Panc1 (cell line): ENCODE measurements at regions not wholly inside any gene's neighbourhood (a gene's known extent, or its start where the extent isn't known, plus 50 kb on each side); places are given as distances from the start of the nearest gene placed in this dataset.

ENCODE experiments used
- ATAC-seq: fragments of 200-7000 bp; cut with Tn5 transposase; 2 replicates; pipeline ENCODE4 v1.9.1; 2020; ENCODE audit warnings: mild to moderate bottlenecking, moderate library complexity
- BruUV-seq: library from RNA; stranded (reverse); fragments of 400-500 nt; replicated peaks from 2 replicates; lab custom pipeline; 2021; lab: Mats Ljungman, UMichigan
- CTCF ChIA-PET: fragments of 300-600 bp; sonication (Branson Sonifier 250); formaldehyde crosslinking; loops from one replicate; lab custom pipeline; 2022; ENCODE audit warnings: antibody characterized with exemption; lab: Charles Lee
- POLR2A ChIA-PET: fragments of 300-600 bp; sonication (Branson Sonifier 250); formaldehyde crosslinking; loops from one replicate; lab custom pipeline; 2022; ENCODE audit warnings: antibody characterized with exemption; lab: Charles Lee
- DNase-seq: peaks from one replicate; pipeline ENCODE4 v3.0.0-alpha.2; 2010; ENCODE audit warnings: low read depth, low spot score
- H3K27ac ChIP-seq: 2 replicates; pipeline ENCODE4 v1.5.1; 2011; ENCODE audit warnings: mild to moderate bottlenecking, low read length, inconsistent platforms
- H3K27me3 ChIP-seq: fragments of 200-500 bp; sonication (Bioruptor generic); 2 replicates; pipeline ENCODE4 v1.6.0; 2014; ENCODE audit warnings: low read length, inconsistent platforms; ENCODE audit not compliant: control insufficient read depth, insufficient read depth
- H3K36me3 ChIP-seq: fragments of 200-500 bp; sonication (Bioruptor generic); 2 replicates; pipeline ENCODE4 v1.5.1; 2014; ENCODE audit warnings: inconsistent platforms, mild to moderate bottlenecking, low read length, moderate library complexity; ENCODE audit not compliant: control insufficient read depth, insufficient read depth
- H3K4me1 ChIP-seq: 2 replicates; pipeline ENCODE4 v1.5.1; 2011; ENCODE audit warnings: inconsistent platforms, mild to moderate bottlenecking, low read length, moderate library complexity; ENCODE audit not compliant: control insufficient read depth, insufficient read depth
- H3K4me3 ChIP-seq, 2 experiments: 2 replicates each; pipeline ENCODE4 v1.5.1; 2011 to 2012; ENCODE audit warnings: low read depth in 2 of 2, low read length in 2 of 2, mild to moderate bottlenecking in 2 of 2, inconsistent platforms in 1 of 2, moderate library complexity in 1 of 2
- H3K9me3 ChIP-seq: fragments of 200-500 bp; sonication (Bioruptor generic); 2 replicates; pipeline ENCODE4 v1.5.1; 2014; ENCODE audit warnings: low read depth, mild to moderate bottlenecking, inconsistent platforms, low read length, moderate library complexity; ENCODE audit not compliant: control insufficient read depth, insufficient read depth
- CTCF ChIP-seq: fragments of 450-650 bp; IDR thresholded peaks from 2 replicates; pipeline ENCODE4 v1.5.1; 2017; ENCODE audit warnings: mild to moderate bottlenecking
- POLR2AphosphoS5 ChIP-seq: IDR thresholded peaks from 2 replicates; pipeline ENCODE4 v1.6.1; 2012; ENCODE audit warnings: mild to moderate bottlenecking, low read depth, low read length, moderate library complexity
- REST ChIP-seq, 2 experiments: IDR thresholded peaks; 2 replicates each; pipeline ENCODE4 v1.6.1; 2011 to 2012; ENCODE audit warnings: low read depth in 2 of 2, control low read depth in 1 of 2, low read length in 1 of 2, mild to moderate bottlenecking in 1 of 2, moderate library complexity in 1 of 2; ENCODE audit not compliant: insufficient read depth in 1 of 2
- SIN3A ChIP-seq: IDR thresholded peaks from 2 replicates; pipeline ENCODE4 v1.6.1; 2012; ENCODE audit warnings: low read depth, mild to moderate bottlenecking, low read length, moderate library complexity, borderline replicate concordance; ENCODE audit not compliant: insufficient read depth
- TCF7L2 ChIP-seq: IDR thresholded peaks from 2 replicates; pipeline ENCODE4 v1.6.1; 2011; ENCODE audit warnings: mild to moderate bottlenecking, low read depth, low read length, inconsistent platforms
- in situ Hi-C: cut with HindIII; loops from 2 replicates; pipeline ENCODE4 v1.10.0; 2016; ENCODE audit warnings: low sequenced_read_pairs, low pct_unique_long_range_greater_than_20kb
- intact Hi-C: fragments of 100-400 bp; cut with micrococcal nuclease; formaldehyde crosslinking; loops from one replicate; pipeline ENCODE4 v1.10.0; 2022; ENCODE audit not compliant: unreplicated experiment

GRCh38 chr14:48792376-48793024, 793.7 kb downstream of the RPS29 start:
- Histone ChIP-seq H3K4me1 (no peaks in the 10 kb centered on the region), H3K36me3 (no peaks in the 10 kb centered on the region), H3K4me3 (no peak overlapping the region), H3K9me3 (no peaks in the 10 kb centered on the region), H3K27me3 (no peaks in the 10 kb centered on the region), H3K27ac (no peak overlapping the region)
- no peak for DNase-seq
- no TSS peak for BruUV-seq
- ATAC-seq: no peak
- intact Hi-C loops: no loop called here
- ChIA-PET CTCF (no interaction called here), POLR2A (no interaction called here)
- TF ChIP-seq POLR2AphosphoS5: no peak
- no peak for TF ChIP-seq REST (IDR thresholded peaks at IDR 0.05; ENCODE audit: insufficient read depth in 1 of 2, low read depth in 2 of 2, low read length in 1 of 2)
- TF ChIP-seq CTCF: no peak
- no peak for TF ChIP-seq SIN3A
- TF ChIP-seq TCF7L2: no peak
- in situ Hi-C loops: no loop called here

GRCh38 chr14:48788771-48789170, 797.4 kb downstream of the RPS29 start:
- BruUV-seq: no TSS peak
- CTCF ChIA-PET: no interaction called here
- Histone ChIP-seq H3K4me3 (no peak overlapping the region), H3K27ac (no peak overlapping the region), H3K27me3 (no peaks in the 10 kb centered on the region), H3K4me1 (no peaks in the 10 kb centered on the region), H3K9me3 (no peaks in the 10 kb centered on the region), H3K36me3 (no peaks in the 10 kb centered on the region)
- intact Hi-C loops: no loop called here
- TF ChIP-seq CTCF: no peak
- TF ChIP-seq TCF7L2: no peak
- no peak for TF ChIP-seq POLR2AphosphoS5
- TF ChIP-seq REST (IDR thresholded peaks at IDR 0.05; ENCODE audit: insufficient read depth in 1 of 2, low read depth in 2 of 2, low read length in 1 of 2): no peak
- no peak for TF ChIP-seq SIN3A
- no peak for DNase-seq
- POLR2A ChIA-PET: no interaction called here
- no peak for ATAC-seq
- in situ Hi-C loops: no loop called here
